Small intestine (tissue), 7 donors: ENCODE measurements at regions not wholly inside any gene's neighbourhood (a gene's known extent, or its start where the extent isn't known, plus 50 kb on each side); places are given as distances from the start of the nearest gene placed in this dataset.

Experiments
- DNase-seq, 2 donors: peaks; one replicate each; pipeline versions ENCODE4 v3.0.0 to v3.0.0-alpha.2; 2013
- FAIRE-seq: peaks from 2 replicates; lab custom pipeline; 2012; peaks lifted over from hg19 to GRCh38; lab: Jason Lieb, UNC
- H3K27ac ChIP-seq, 3 donors: one replicate each; pipeline ENCODE4 v1.5.1; 2013; ENCODE audit warnings: low read length in 2 of 3, mild to moderate bottlenecking in 2 of 3, control low read depth in 1 of 3, inconsistent platforms in 1 of 3, low read depth in 1 of 3, moderate library complexity in 1 of 3
- H3K27me3 ChIP-seq, 3 donors: one replicate each; pipeline ENCODE4 v1.6.1; 2013; ENCODE audit warnings: low read length in 3 of 3, inconsistent platforms in 1 of 3; ENCODE audit not compliant: control insufficient read depth in 3 of 3, insufficient read depth in 3 of 3
- H3K36me3 ChIP-seq, 3 donors: one replicate each; pipeline ENCODE4 v1.6.1; 2013; ENCODE audit warnings: low read length in 3 of 3, inconsistent platforms in 1 of 3, low read depth in 1 of 3, mild to moderate bottlenecking in 1 of 3, moderate library complexity in 1 of 3; ENCODE audit not compliant: control insufficient read depth in 3 of 3, insufficient read depth in 2 of 3
- H3K4me1 ChIP-seq, 3 donors: one replicate each; pipeline ENCODE4 v1.6.1; 2013; ENCODE audit warnings: low read length in 2 of 3, inconsistent platforms in 1 of 3, low read depth in 1 of 3, mild to moderate bottlenecking in 1 of 3, moderate library complexity in 1 of 3; ENCODE audit not compliant: control insufficient read depth in 3 of 3, insufficient read depth in 2 of 3
- H3K4me3 ChIP-seq, 3 donors: one replicate each; pipeline ENCODE4 v1.5.1; 2013; ENCODE audit warnings: low read length in 3 of 3, control low read depth in 1 of 3, inconsistent platforms in 1 of 3, low read depth in 1 of 3, mild to moderate bottlenecking in 1 of 3, moderate library complexity in 1 of 3
- H3K9me3 ChIP-seq, 2 donors: one replicate each; pipeline ENCODE4 v1.6.1; 2013; ENCODE audit warnings: low read depth in 1 of 2, low read length in 1 of 2; ENCODE audit not compliant: control insufficient read depth in 2 of 2, insufficient read depth in 1 of 2
- WGBS, 3 donors: extraction: QIAGEN DNeasy Blood & Tissue Kit; methylation state at CpG; one replicate each; pipeline ENCODE4 v1.1.7; 2013; 5-methylcytosine and 5-hydroxymethylcytosine counted together
- donor health status: healthy with polysubstance abuse.
- donor health status: control.
- donor health status: control.
- donor health status: Bipolar disorder and iron deficiency.
- donor health status: healthy.

GRCh38 chr4:114479595-114479994, 119.0 kb upstream of the UGT8 start:
- no peak overlapping the region for H3K27ac ChIP-seq
- H3K4me1 ChIP-seq = peaks cover 0 to 5% (median 0%) of the 10 kb centered on the region in 3 donors
- 63 to 66% (median 63%) methylated on average over 3 of the region's 3 CpGs for WGBS, 3 donors
- FAIRE-seq (no peak), DNase-seq (peak in 1 of 2 donors; percentile 23)
- H3K9me3 ChIP-seq = no peaks in the 10 kb centered on the region
- no peaks in the 10 kb centered on the region for H3K27me3 ChIP-seq
- no peak overlapping the region for H3K4me3 ChIP-seq
- H3K36me3 ChIP-seq = no peaks in the 10 kb centered on the region

DNA sequence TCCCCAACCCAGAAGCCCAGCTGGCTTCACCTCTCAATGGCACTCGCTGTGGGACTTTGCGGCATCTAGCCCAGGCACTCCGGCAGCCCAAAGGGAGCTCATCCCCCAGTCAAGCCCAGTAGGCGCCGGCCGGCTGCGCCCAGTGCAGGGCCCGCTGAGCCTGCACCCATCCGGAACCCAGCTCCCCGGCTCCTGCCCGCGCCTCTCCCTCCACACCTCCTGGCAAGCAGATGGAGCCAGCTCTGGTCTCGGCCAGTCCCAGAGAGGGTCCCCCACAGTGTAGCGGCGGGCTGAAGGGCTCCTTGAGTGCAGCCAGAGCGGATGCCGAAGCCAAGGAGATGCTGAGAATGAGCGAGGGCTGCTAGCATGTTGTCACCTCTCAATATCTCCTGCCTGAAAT, 116.8 kb upstream of the UGT8 start:
- no peak for FAIRE-seq
- Histone ChIP-seq H3K4me1 (peaks cover 0 to 5% (median 0%) of the 10 kb centered on the region in 3 donors), H3K36me3 (no peaks in the 10 kb centered on the region), H3K9me3 (no peaks in the 10 kb centered on the region), H3K4me3 (no peak overlapping the region), H3K27me3 (no peaks in the 10 kb centered on the region), H3K27ac (no peak overlapping the region)
- DNase-seq = no peak
- 90 to 95% (median 93%) methylated on average over 18 of the region's 18 CpGs for WGBS, 3 donors

- Histone ChIP-seq H3K9me3 (no peaks in the 10 kb centered on the region), H3K27me3 (no peaks in the 10 kb centered on the region), H3K36me3 (no peaks in the 10 kb centered on the region), H3K4me3 (no peak overlapping the region), H3K4me1 (no peaks in the 10 kb centered on the region), H3K27ac (no peak overlapping the region)
- FAIRE-seq = no peak
- 94 to 96% (median 95%) methylated on average over 3 of the region's 3 CpGs for WGBS, 3 donors
- no peak for DNase-seq
Observed at GRCh38 chr4:114487101-114487500, 111.5 kb upstream of the UGT8 start.

- Histone ChIP-seq H3K27me3 (no peaks in the 10 kb centered on the region), H3K9me3 (no peaks in the 10 kb centered on the region), H3K4me1 (no peaks in the 10 kb centered on the region), H3K4me3 (no peak overlapping the region), H3K27ac (no peak overlapping the region), H3K36me3 (no peaks in the 10 kb centered on the region)
- WGBS, 3 donors = 69 to 77% (median 75%) methylated on average over 3 of the region's 3 CpGs
- FAIRE-seq (no peak), DNase-seq (no peak)
Observed at GRCh38 chr4:114488301-114488982, 110.2 kb upstream of the UGT8 start.

DNA sequence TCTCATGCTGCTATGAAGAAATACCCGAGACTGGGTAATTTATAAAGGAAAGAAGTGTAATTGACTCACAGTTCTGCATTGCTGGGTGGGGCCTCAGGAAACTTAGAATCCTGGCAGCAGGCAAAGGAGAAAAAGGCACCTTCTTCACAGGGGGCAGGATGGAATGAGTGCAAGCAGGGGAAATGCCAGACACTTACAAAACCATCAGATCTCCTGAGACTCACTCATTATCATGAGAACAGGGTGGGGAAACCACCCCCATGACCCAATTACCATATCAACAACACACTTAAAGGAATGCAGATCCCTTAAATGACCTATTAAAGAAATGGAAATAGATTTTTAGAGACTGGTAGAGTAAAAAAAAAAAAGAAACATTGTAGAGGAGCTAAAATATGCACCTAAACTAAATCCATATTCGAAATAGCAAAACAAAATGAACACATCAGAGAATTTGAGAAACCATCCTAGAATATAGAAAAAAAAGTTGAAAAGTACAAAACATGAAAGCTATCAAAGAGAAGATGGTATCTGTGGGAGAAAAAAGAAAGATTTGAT, 104.3 kb upstream of the UGT8 start:
- no peak for DNase-seq

GRCh38 chr4:114495471-114495928, 103.1 kb upstream of the UGT8 start:
- WGBS, 3 donors = 37 to 73% (median 58%) methylated on average over 8 of the region's 8 CpGs
- Histone ChIP-seq H3K9me3 (peaks cover 0 to 3% of the 10 kb centered on the region in 2 donors), H3K27me3 (no peaks in the 10 kb centered on the region), H3K4me1 (no peaks in the 10 kb centered on the region), H3K4me3 (no peak overlapping the region), H3K36me3 (no peaks in the 10 kb centered on the region), H3K27ac (no peak overlapping the region)
- DNase-seq (no peak), FAIRE-seq (no peak)

More for the DNA sequence above, 104.3 kb upstream of the UGT8 start:
- Histone ChIP-seq H3K4me3 (no peak overlapping the region), H3K9me3 (peaks cover 0 to 3% of the 10 kb centered on the region in 2 donors), H3K27ac (no peak overlapping the region), H3K36me3 (no peaks in the 10 kb centered on the region), H3K4me1 (no peaks in the 10 kb centered on the region), H3K27me3 (no peaks in the 10 kb centered on the region)
- WGBS, 3 donors = 63 to 75% (median 70%) methylated on average over 2 of the region's 2 CpGs
- FAIRE-seq = no peak

DNA sequence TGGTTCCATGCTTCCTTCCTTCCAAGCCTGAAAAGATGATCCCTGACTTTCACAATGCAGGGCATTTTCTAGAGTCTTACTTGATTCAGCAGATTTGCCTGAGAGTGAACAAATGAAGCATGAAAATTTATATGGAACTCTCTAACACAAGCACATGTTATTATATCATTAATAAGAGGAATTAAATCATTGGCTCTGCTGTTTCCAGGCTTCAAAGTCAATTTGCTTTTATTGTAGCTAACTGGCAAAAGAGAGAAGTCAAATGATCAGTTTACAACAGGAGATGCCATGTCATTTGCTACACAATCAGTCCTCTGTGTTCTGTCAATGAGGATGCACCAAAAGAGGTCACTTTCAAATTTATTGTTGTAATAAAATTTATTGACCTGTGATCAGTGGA, 101.5 kb upstream of the UGT8 start:
- no peak overlapping the region for H3K27ac ChIP-seq
- no peak overlapping the region for H3K4me3 ChIP-seq
- no peak for DNase-seq
- H3K36me3 ChIP-seq = no peaks in the 10 kb centered on the region
- FAIRE-seq = no peak
- H3K27me3 ChIP-seq = no peaks in the 10 kb centered on the region
- H3K9me3 ChIP-seq = peaks cover 0 to 3% of the 10 kb centered on the region in 2 donors
- H3K4me1 ChIP-seq = no peaks in the 10 kb centered on the region

DNA sequence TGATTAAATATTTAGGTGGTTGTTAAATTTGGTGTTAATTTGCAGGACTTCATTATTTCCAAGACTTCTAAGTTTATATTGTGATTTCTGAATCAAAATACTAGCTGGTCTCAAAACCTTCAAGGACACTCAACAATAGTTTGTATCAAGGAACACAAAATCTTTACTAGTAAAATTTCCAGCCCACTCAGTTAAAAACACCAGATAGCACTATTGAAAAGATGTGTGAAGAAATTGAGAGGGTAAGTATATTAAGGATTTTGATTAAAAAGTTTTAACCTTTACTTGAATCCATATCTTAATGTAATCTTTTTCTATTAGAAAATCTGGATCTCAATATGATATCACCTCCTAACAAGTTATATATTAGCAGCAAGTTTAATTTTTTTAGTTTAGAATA, 89.3 kb upstream of the UGT8 start:
- peak in 1 of 2 donors; percentile 12 for DNase-seq

More for the DNA sequence above, 89.3 kb upstream of the UGT8 start:
- Histone ChIP-seq H3K9me3 (no peaks in the 10 kb centered on the region), H3K4me1 (peaks cover 0 to 18% (median 0%) of the 10 kb centered on the region in 3 donors), H3K27me3 (no peaks in the 10 kb centered on the region), H3K36me3 (no peaks in the 10 kb centered on the region), H3K27ac (no peak overlapping the region), H3K4me3 (no peak overlapping the region)
- peak; percentile 41 for FAIRE-seq
